ENCODE measurements at regions not wholly inside any gene's neighbourhood (a gene's known extent, or its start where the extent isn't known, plus 50 kb on each side); places are given as distances from the start of the nearest gene placed in this dataset.

GRCh38 chr5:164375051-164375450 is 869.6 kb downstream of the MAT2B start:
- intact Hi-C loops (cut with micrococcal nuclease): no loop called here
- H3K27me3 Mint-ChIP-seq: no peaks in the 10 kb centered on the region
- no peaks in the 10 kb centered on the region for H3K36me3 Mint-ChIP-seq (ENCODE audit: low read depth)
- no peaks in the 10 kb centered on the region for H3K4me1 Mint-ChIP-seq (ENCODE audit: low read depth)
- no peaks in the 10 kb centered on the region for H3K9me3 Mint-ChIP-seq
- H3K4me3 Mint-ChIP-seq: no peak overlapping the region
- no peak overlapping the region for H3K27ac Mint-ChIP-seq

DNA sequence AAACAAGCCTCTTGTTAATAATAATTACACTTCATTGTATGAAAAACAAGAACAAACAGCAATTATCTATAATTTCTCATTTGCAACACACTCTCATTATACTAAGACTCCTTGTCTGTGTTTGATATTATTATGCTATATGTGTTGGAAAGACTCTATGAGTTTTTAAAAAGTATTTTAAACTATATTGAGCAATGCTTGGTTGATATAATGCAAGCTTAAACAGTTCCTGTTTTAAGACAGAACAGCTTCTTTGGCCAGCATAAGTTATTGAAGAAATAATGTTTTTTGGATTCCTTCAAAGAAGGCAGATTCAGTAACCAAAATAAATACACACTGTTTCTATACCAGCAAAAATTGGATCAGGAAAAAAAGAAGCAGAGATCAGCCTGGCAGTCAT is 871.4 kb downstream of the MAT2B start:
- Mint-ChIP-seq H3K4me1 (ENCODE audit: low read depth) (no peaks in the 10 kb centered on the region), H3K27ac (no peak overlapping the region), H3K27me3 (no peaks in the 10 kb centered on the region), H3K36me3 (ENCODE audit: low read depth) (no peaks in the 10 kb centered on the region), H3K9me3 (no peaks in the 10 kb centered on the region), H3K4me3 (no peak overlapping the region)
- intact Hi-C loops (cut with micrococcal nuclease): no loop called here

DNA sequence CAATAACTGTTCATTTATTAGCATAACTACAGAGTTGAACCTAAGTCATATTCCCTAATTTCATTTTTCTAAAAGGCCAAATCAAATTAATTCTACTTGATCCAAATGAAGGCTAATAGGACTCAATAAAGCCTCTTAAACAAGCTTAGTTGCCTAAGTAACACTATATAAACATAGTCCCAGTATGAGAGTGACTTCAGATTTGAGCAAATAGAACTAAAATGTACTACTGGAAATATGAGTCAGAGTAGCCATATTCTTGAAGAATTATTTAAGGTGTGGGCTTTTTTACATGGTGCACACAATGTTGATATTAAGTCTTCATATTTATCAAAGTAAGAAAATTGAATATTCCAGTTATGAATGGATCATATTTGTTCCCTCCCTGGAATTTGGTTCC is 872.3 kb downstream of the MAT2B start:
- H3K4me3 Mint-ChIP-seq: no peak overlapping the region
- intact Hi-C loops (cut with micrococcal nuclease): no loop called here
- H3K27ac Mint-ChIP-seq: no peak overlapping the region
- no peaks in the 10 kb centered on the region for H3K4me1 Mint-ChIP-seq (ENCODE audit: low read depth)
- H3K9me3 Mint-ChIP-seq: peaks cover 6% of the 10 kb centered on the region
- H3K27me3 Mint-ChIP-seq: no peaks in the 10 kb centered on the region
- no peaks in the 10 kb centered on the region for H3K36me3 Mint-ChIP-seq (ENCODE audit: low read depth)

- intact Hi-C loops (cut with micrococcal nuclease): no loop called here
- Mint-ChIP-seq H3K4me3 (no peak overlapping the region), H3K27ac (no peak overlapping the region), H3K27me3 (no peaks in the 10 kb centered on the region), H3K9me3 (peaks cover 22% of the 10 kb centered on the region), H3K36me3 (ENCODE audit: low read depth) (no peaks in the 10 kb centered on the region), H3K4me1 (ENCODE audit: low read depth) (no peaks in the 10 kb centered on the region)
These were observed 878.2 kb downstream of the MAT2B start for GRCh38 chr5:164383662-164384061.

DNA sequence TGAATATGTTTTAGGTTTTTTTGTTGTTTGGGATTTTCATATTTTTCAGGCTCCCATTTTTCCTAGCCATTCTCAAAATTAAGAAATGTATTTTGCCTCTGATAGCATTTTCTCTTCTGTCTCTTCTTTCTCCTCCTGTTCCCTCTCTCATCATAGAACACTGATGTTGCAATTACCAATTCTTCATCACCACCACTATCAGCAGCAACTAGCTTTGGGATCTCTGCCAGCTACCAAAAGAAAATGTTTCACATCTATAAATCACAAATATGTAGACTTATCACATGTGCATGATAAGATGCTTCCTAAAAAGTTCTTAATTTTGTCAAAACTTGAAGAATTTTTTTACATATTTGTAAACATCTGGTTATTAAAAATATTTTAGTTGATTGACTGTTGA is 887.1 kb downstream of the MAT2B start:
- H3K4me3 Mint-ChIP-seq: no peak overlapping the region
- H3K27ac Mint-ChIP-seq: no peak overlapping the region
- no peaks in the 10 kb centered on the region for H3K4me1 Mint-ChIP-seq (ENCODE audit: low read depth)
- peaks cover 7% of the 10 kb centered on the region for H3K9me3 Mint-ChIP-seq
- peaks cover 2% of the 10 kb centered on the region for H3K27me3 Mint-ChIP-seq
- intact Hi-C loops (cut with micrococcal nuclease): no loop called here
- no peaks in the 10 kb centered on the region for H3K36me3 Mint-ChIP-seq (ENCODE audit: low read depth)

DNA sequence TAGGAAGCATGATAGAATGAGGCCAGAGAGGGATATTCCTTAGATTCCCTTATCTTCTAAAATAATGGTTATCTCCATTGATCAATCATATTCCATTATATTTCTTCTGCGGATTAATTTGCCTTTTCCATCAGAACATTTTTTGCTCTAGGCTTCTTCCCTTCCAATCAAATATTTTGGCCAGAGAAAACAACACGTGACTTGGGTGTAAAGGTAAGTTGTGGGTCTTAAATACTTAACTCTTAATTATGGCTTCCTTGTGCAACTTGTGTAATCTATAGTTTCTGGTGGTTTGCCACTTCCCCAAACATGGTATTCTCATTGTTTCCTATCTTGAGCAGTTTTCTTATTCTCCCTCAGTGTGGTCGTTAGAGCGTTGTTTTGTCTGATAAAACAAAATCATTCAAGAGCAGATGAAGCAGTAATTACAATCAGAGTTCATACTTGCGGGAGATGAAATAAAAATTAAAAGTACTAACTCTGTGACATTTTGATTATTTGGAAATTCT is 889.3 kb downstream of the MAT2B start:
- intact Hi-C loops (cut with micrococcal nuclease): no loop called here
- Mint-ChIP-seq H3K27ac (no peak overlapping the region), H3K9me3 (peaks cover 7% of the 10 kb centered on the region), H3K36me3 (ENCODE audit: low read depth) (no peaks in the 10 kb centered on the region), H3K27me3 (peaks cover 3% of the 10 kb centered on the region), H3K4me3 (no peak overlapping the region), H3K4me1 (ENCODE audit: low read depth) (no peaks in the 10 kb centered on the region)

GRCh38 chr5:164412531-164412930 is 907.1 kb downstream of the MAT2B start:
- Mint-ChIP-seq H3K27ac (no peak overlapping the region), H3K36me3 (ENCODE audit: low read depth) (no peaks in the 10 kb centered on the region), H3K27me3 (no peaks in the 10 kb centered on the region), H3K4me3 (no peak overlapping the region), H3K9me3 (peaks cover 37% of the 10 kb centered on the region), H3K4me1 (ENCODE audit: low read depth) (no peaks in the 10 kb centered on the region)
- intact Hi-C loops (cut with micrococcal nuclease): no loop called here

GRCh38 chr5:164420161-164420560 is 914.7 kb downstream of the MAT2B start:
- H3K4me1 Mint-ChIP-seq (ENCODE audit: low read depth): no peaks in the 10 kb centered on the region
- intact Hi-C loops (cut with micrococcal nuclease): no loop called here
- H3K27me3 Mint-ChIP-seq: no peaks in the 10 kb centered on the region
- H3K36me3 Mint-ChIP-seq (ENCODE audit: low read depth): no peaks in the 10 kb centered on the region
- H3K27ac Mint-ChIP-seq: no peak overlapping the region
- H3K9me3 Mint-ChIP-seq: peaks cover 68% of the 10 kb centered on the region
- no peak overlapping the region for H3K4me3 Mint-ChIP-seq

DNA sequence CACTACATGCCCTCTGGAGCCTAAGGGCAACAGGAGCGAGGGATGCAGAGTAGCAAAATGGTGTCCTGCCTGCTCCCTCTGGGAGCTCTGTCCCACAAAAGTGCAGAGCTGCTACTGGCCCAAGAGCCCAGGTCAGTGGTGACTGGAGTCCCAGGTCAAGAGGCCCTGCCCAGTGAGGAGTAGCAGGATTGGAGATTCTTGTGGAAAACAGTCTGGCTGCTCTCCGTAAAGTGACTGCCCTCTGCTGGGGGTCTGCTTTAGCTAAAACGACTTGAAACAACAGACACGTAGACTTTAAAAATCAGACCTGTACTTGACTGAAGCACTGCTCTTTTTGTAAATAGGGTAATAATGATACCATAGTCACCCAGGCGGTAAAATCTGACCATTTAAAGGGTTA is 917.0 kb downstream of the MAT2B start:
- Mint-ChIP-seq H3K4me1 (ENCODE audit: low read depth) (no peaks in the 10 kb centered on the region), H3K27me3 (no peaks in the 10 kb centered on the region), H3K27ac (no peak overlapping the region), H3K4me3 (no peak overlapping the region), H3K9me3 (peaks cover 56% of the 10 kb centered on the region), H3K36me3 (ENCODE audit: low read depth) (no peaks in the 10 kb centered on the region)
- intact Hi-C loops (cut with micrococcal nuclease): no loop called here

DNA sequence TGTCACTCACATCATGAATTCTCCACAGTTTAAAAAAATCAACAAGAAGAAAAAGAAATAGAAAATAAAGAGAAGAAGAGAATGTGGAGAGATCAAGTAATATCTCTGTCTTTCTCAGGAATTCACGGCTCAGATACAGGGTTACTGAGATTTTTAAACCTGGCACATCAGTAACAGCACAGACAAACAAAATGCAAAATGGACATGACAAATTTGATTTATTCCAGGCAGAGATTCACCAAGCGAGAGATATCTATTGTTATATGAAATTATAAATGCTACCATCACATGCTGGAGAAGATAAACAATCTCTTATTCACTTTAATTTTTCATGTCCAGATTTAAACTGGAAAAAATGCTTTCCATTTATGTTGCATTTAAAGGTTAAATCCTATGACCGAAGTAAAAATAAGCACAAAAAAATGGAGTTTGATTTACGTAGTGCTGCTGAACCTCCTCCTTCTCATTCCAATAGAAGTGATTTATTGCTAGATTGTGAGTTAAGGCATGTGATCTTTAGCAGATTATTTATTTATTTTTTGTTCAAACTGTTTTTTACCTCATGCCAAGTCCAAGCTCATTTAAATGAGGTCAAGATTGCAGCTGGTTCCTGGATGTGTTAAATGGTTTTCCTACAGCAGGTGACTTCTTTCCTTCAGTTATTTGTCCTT is 926.4 kb downstream of the MAT2B start:
- H3K27ac Mint-ChIP-seq: no peak overlapping the region
- intact Hi-C loops (cut with micrococcal nuclease): no loop called here
- no peak overlapping the region for H3K4me3 Mint-ChIP-seq
- H3K9me3 Mint-ChIP-seq: no peaks in the 10 kb centered on the region
- H3K4me1 Mint-ChIP-seq (ENCODE audit: low read depth): no peaks in the 10 kb centered on the region
- no peaks in the 10 kb centered on the region for H3K27me3 Mint-ChIP-seq
- no peaks in the 10 kb centered on the region for H3K36me3 Mint-ChIP-seq (ENCODE audit: low read depth)

GRCh38 chr5:164433106-164433870 is 927.9 kb downstream of the MAT2B start:
- H3K36me3 Mint-ChIP-seq (ENCODE audit: low read depth): no peaks in the 10 kb centered on the region
- intact Hi-C loops (cut with micrococcal nuclease): no loop called here
- H3K27me3 Mint-ChIP-seq: no peaks in the 10 kb centered on the region
- no peaks in the 10 kb centered on the region for H3K4me1 Mint-ChIP-seq (ENCODE audit: low read depth)
- H3K4me3 Mint-ChIP-seq: no peak overlapping the region
- no peak overlapping the region for H3K27ac Mint-ChIP-seq
- peaks cover 10% of the 10 kb centered on the region for H3K9me3 Mint-ChIP-seq

- Mint-ChIP-seq H3K27me3 (no peaks in the 10 kb centered on the region), H3K9me3 (peaks cover 10% of the 10 kb centered on the region), H3K4me3 (no peak overlapping the region), H3K4me1 (ENCODE audit: low read depth) (no peaks in the 10 kb centered on the region), H3K36me3 (ENCODE audit: low read depth) (no peaks in the 10 kb centered on the region), H3K27ac (no peak overlapping the region)
- intact Hi-C loops (cut with micrococcal nuclease): no loop called here
These were observed 930.2 kb downstream of the MAT2B start for GRCh38 chr5:164435576-164435975.

- no peaks in the 10 kb centered on the region for H3K27me3 Mint-ChIP-seq
- no peaks in the 10 kb centered on the region for H3K4me1 Mint-ChIP-seq (ENCODE audit: low read depth)
- H3K9me3 Mint-ChIP-seq: peaks cover 12% of the 10 kb centered on the region
- H3K27ac Mint-ChIP-seq: no peak overlapping the region
- H3K36me3 Mint-ChIP-seq (ENCODE audit: low read depth): no peaks in the 10 kb centered on the region
- intact Hi-C loops (cut with micrococcal nuclease): no loop called here
- no peak overlapping the region for H3K4me3 Mint-ChIP-seq
These were observed 934.4 kb downstream of the MAT2B start for GRCh38 chr5:164439799-164440198.

DNA sequence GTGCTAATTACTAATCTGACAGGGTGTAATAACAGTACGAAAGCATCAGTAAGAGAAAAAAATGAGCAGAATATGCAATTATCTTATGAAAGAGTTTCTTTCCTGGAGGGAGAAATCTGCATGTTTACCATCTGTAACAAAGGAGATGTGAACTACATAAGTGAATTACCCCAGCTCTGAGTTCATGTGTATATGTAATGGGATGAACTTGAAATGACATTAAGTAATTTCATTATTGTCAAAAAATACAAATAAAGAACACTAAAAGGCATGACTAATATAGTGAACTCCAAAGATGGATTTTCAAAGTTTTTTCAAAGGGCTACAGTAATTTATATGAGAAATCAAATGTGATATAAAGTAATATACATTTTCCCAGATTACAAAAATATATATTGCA is 944.0 kb downstream of the MAT2B start:
- no peak overlapping the region for H3K4me3 Mint-ChIP-seq
- no peaks in the 10 kb centered on the region for H3K36me3 Mint-ChIP-seq (ENCODE audit: low read depth)
- intact Hi-C loops (cut with micrococcal nuclease): no loop called here
- H3K27ac Mint-ChIP-seq: no peak overlapping the region
- H3K9me3 Mint-ChIP-seq: peaks cover 10% of the 10 kb centered on the region
- H3K4me1 Mint-ChIP-seq (ENCODE audit: low read depth): no peaks in the 10 kb centered on the region
- H3K27me3 Mint-ChIP-seq: no peaks in the 10 kb centered on the region

All from dendritic cell treated with granulocyte-macrophage colony-stimulating factor and Interleukin-4, amounts not matched to agents 40 ng/mL and 50 ng/mL, for 4 days (primary cell).